Globus pallidus (tissue), 1 donor: ENCODE measurements at regions not wholly inside any gene's neighbourhood (a gene's known extent, or its start where the extent isn't known, plus 50 kb on each side); places are given as distances from the start of the nearest gene placed in this dataset.
"Not testable (repeated sequence)": the region's sequence is repeated elsewhere in the genome, so short reads cannot be mapped to it uniquely, and the experiment has no call there.

ENCODE experiments used
- DNase-seq: peaks from one replicate; pipeline ENCODE4 v3.0.0-alpha.2; 2015; ENCODE audit warnings: low spot score

- DNase-seq = no peak
Measured at GRCh38 chr3:68676136-68676535, 256.2 kb downstream of the TAFA4 start.

GRCh38 chr3:68667346-68667745 is 265.0 kb downstream of the TAFA4 start:
- no peak for DNase-seq

GRCh38 chr3:68666429-68667136 is 265.8 kb downstream of the TAFA4 start:
- no peak for DNase-seq

GRCh38 chr3:68664276-68664675 is 268.1 kb downstream of the TAFA4 start:
- no peak for DNase-seq

GRCh38 chr3:68662176-68662575 is 270.2 kb downstream of the TAFA4 start:
- no peak for DNase-seq

GRCh38 chr3:68650657-68651056 is 281.7 kb downstream of the TAFA4 start:
- not testable (repeated sequence) for DNase-seq

GRCh38 chr3:68648494-68648893 is 283.9 kb downstream of the TAFA4 start:
- no peak for DNase-seq

- DNase-seq = no peak
Measured at GRCh38 chr3:68631850-68632545, 300.3 kb downstream of the TAFA4 start.

GRCh38 chr3:68620211-68620610 is 312.1 kb downstream of the TAFA4 start:
- DNase-seq = no peak

- DNase-seq = no peak
Measured at GRCh38 chr3:68614087-68614486, 318.3 kb downstream of the TAFA4 start.

- no peak for DNase-seq
Measured at GRCh38 chr3:68571321-68571720, 361.0 kb downstream of the TAFA4 start.

- no peak for DNase-seq
Measured at GRCh38 chr3:68560728-68561127, 371.6 kb downstream of the TAFA4 start.

- no peak for DNase-seq
Measured at GRCh38 chr3:68535782-68536181, 396.6 kb downstream of the TAFA4 start.

GRCh38 chr3:68523330-68523729 is 409.0 kb downstream of the TAFA4 start:
- DNase-seq = no peak

GRCh38 chr3:68515237-68515636 is 417.1 kb downstream of the TAFA4 start:
- DNase-seq = no peak

- DNase-seq = no peak
Measured at GRCh38 chr3:68504201-68504600, 428.1 kb downstream of the TAFA4 start.

GRCh38 chr3:68485845-68486244 is 446.5 kb downstream of the TAFA4 start:
- DNase-seq = not testable (repeated sequence)

GRCh38 chr3:68485051-68485450 is 447.3 kb downstream of the TAFA4 start:
- no peak for DNase-seq

- DNase-seq = no peak
Measured at GRCh38 chr3:68483601-68484000, 448.7 kb downstream of the TAFA4 start.

- no peak for DNase-seq
Measured at GRCh38 chr3:68483041-68483440, 449.3 kb downstream of the TAFA4 start.

GRCh38 chr3:68482565-68482964 is 449.8 kb downstream of the TAFA4 start:
- no peak for DNase-seq

- DNase-seq = no peak
Measured at GRCh38 chr3:68479779-68480178, 452.6 kb downstream of the TAFA4 start.

- no peak for DNase-seq
Measured at GRCh38 chr3:68468695-68469375, 463.5 kb downstream of the TAFA4 start.
